ENCODE measurements at regions not wholly inside any gene's neighbourhood (a gene's known extent, or its start where the extent isn't known, plus 50 kb on each side); places are given as distances from the start of the nearest gene placed in this dataset.
"Not testable (repeated sequence)": the region's sequence is repeated elsewhere in the genome, so short reads cannot be mapped to it uniquely, and the experiment has no call there.

DNA sequence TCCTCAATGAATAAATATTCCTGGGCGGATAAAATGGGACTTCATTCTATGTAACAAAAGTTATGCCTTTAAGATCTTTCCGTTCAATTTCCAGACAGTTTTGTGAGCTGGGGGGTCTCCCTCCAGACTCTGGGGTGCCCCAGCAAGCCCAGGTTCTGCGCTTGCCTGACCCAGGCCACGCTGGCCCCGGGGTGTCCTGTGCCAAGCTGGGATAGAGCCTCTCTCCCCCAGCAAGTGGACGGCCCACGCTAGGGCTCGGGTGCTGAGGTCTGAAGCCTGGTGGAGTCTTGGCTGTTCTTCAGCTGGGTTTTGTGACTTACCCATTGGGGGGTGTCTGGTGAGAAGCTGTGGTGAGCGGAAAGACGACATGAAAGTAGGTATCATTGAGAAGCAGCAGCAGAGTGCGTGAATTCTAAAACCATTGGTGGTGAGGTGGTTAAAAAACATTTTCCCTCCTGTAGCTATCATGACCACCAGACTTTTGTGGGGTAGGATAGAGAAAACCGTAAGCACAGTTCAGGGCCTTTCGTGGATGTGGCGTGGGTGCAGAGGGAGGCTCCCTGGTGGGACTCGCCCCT lies 346.8 kb downstream of the ANAPC1 start:
- no peak overlapping the region for H2BK20ac ChIP-seq (ENCODE audit: low read depth, low read length, poor library complexity, severe bottlenecking)
- WGBS (ENCODE audit: extremely low coverage, insufficient read length, low lambda C conversion rate) = no CpG with 5 or more reads among the region's 15 CpGs
- H3K23ac ChIP-seq (ENCODE audit: insufficient read length, low read depth, low read length) = no peak overlapping the region
- H2AFZ ChIP-seq (ENCODE audit: low read length) = no peak overlapping the region
- H3K9me3 ChIP-seq (ENCODE audit: control insufficient read depth, low read depth, low read length) = no peaks in the 10 kb centered on the region
- no peak overlapping the region for H4K91ac ChIP-seq (ENCODE audit: insufficient read length, low read depth, low read length)
- H3K9ac ChIP-seq (ENCODE audit: extremely low read depth, insufficient read length, low read length) = no peak overlapping the region
- no peak overlapping the region for H3T11ph ChIP-seq (ENCODE audit: low read length)
- H3K14ac ChIP-seq (ENCODE audit: insufficient read depth, low read length) = no peak overlapping the region
- H3K4me1 ChIP-seq (ENCODE audit: insufficient read depth, low read length) = peaks cover 2% of the 10 kb centered on the region; the same call in 1 of the 2 replicates
- H2BK5ac ChIP-seq (ENCODE audit: insufficient read length, low read length) = no peak overlapping the region
- no peak for TF ChIP-seq CTCF (conservative IDR thresholded peaks at IDR 0.05)
- no peak for DNase-seq
- H2BK15ac ChIP-seq (ENCODE audit: low read depth, low read length) = no peak overlapping the region
- H3K4me3 Mint-ChIP-seq = no peak overlapping the region
- no peaks in the 10 kb centered on the region for H4K20me1 ChIP-seq (ENCODE audit: control insufficient read depth, insufficient read depth, insufficient read length)
- no peak overlapping the region for H3K27ac Mint-ChIP-seq
- 0 out of 2 replicates have a peak, but pooled peaks cover 2% of the 10 kb centered on the region for H3K27me3 Mint-ChIP-seq (ENCODE audit: low read depth)
- no peak overlapping the region for H2BK12ac ChIP-seq (ENCODE audit: insufficient read length, low read depth, low read length)
- H3K79me2 ChIP-seq (ENCODE audit: insufficient read depth, low read length) = no peaks in the 10 kb centered on the region
- no peak overlapping the region for H3K27ac ChIP-seq (ENCODE audit: insufficient read length, low read depth, low read length)
- H3K4me1 Mint-ChIP-seq = peaks cover 28 to 29% of the 10 kb centered on the region in 2 experiments
- H3K4ac ChIP-seq (ENCODE audit: low read depth, low read length) = no peak overlapping the region
- H3K23me2 ChIP-seq (ENCODE audit: insufficient read length, low read depth, low read length, poor library complexity, severe bottlenecking) = no peaks in the 10 kb centered on the region
- H4K8ac ChIP-seq (replicated peaks; ENCODE audit: insufficient read length, low read depth, low read length) = no peak overlapping the region
- no peaks in the 10 kb centered on the region for H3K79me1 ChIP-seq (ENCODE audit: insufficient read depth, low read depth, low read length, poor library complexity, severe bottlenecking)
- H2AK5ac ChIP-seq (ENCODE audit: insufficient read length, low read length) = no peak overlapping the region
- no peak overlapping the region for H3K18ac ChIP-seq (ENCODE audit: insufficient read length, low read depth, low read length)
- H3K56ac ChIP-seq (ENCODE audit: insufficient read length, low read depth, low read length) = no peak overlapping the region
- H3K9me3 Mint-ChIP-seq = peaks cover 5 to 8% of the 10 kb centered on the region in 2 experiments
- H3K36me3 Mint-ChIP-seq (ENCODE audit: insufficient read depth in 1 of 3, low read depth in 3 of 3) = peaks cover 0 to 20% (median 1%) of the 10 kb centered on the region in 3 experiments; a peak in 3 of 7 replicates
- no peaks in the 10 kb centered on the region for H3K27me3 ChIP-seq (ENCODE audit: insufficient read depth, low read length)
- no peak overlapping the region for H4K5ac ChIP-seq (ENCODE audit: insufficient read length, low read depth, low read length)
- no peak overlapping the region for H2BK120ac ChIP-seq (ENCODE audit: low read depth, low read length, poor library complexity, severe bottlenecking)
- H3K4me2 ChIP-seq (ENCODE audit: insufficient read depth, insufficient read length, low read length) = no peak overlapping the region

- H3T11ph ChIP-seq (ENCODE audit: low read length); H3K27ac Mint-ChIP-seq; H4K8ac ChIP-seq (replicated peaks; ENCODE audit: insufficient read length, low read depth, low read length); H3K4me3 Mint-ChIP-seq; H3K4ac ChIP-seq (ENCODE audit: low read depth, low read length); H4K5ac ChIP-seq (ENCODE audit: insufficient read length, low read depth, low read length); H3K23me2 ChIP-seq (ENCODE audit: insufficient read length, low read depth, low read length, poor library complexity, severe bottlenecking); H2BK15ac ChIP-seq (ENCODE audit: low read depth, low read length); H3K14ac ChIP-seq (ENCODE audit: insufficient read depth, low read length); DNase-seq; H3K27me3 ChIP-seq (ENCODE audit: insufficient read depth, low read length); H2BK120ac ChIP-seq (ENCODE audit: low read depth, low read length, poor library complexity, severe bottlenecking); H3K56ac ChIP-seq (ENCODE audit: insufficient read length, low read depth, low read length); H3K79me1 ChIP-seq (ENCODE audit: insufficient read depth, low read depth, low read length, poor library complexity, severe bottlenecking); H3K4me2 ChIP-seq (ENCODE audit: insufficient read depth, insufficient read length, low read length); H3K27me3 Mint-ChIP-seq (ENCODE audit: low read depth); H3K23ac ChIP-seq (ENCODE audit: insufficient read length, low read depth, low read length); H3K18ac ChIP-seq (ENCODE audit: insufficient read length, low read depth, low read length); H2AK5ac ChIP-seq (ENCODE audit: insufficient read length, low read length); H4K91ac ChIP-seq (ENCODE audit: insufficient read length, low read depth, low read length); H3K79me2 ChIP-seq (ENCODE audit: insufficient read depth, low read length); H3K9me3 ChIP-seq (ENCODE audit: control insufficient read depth, low read depth, low read length); H3K4me1 ChIP-seq (ENCODE audit: insufficient read depth, low read length); H2BK20ac ChIP-seq (ENCODE audit: low read depth, low read length, poor library complexity, severe bottlenecking); H2BK12ac ChIP-seq (ENCODE audit: insufficient read length, low read depth, low read length); H2AFZ ChIP-seq (ENCODE audit: low read length); H3K9ac ChIP-seq (ENCODE audit: extremely low read depth, insufficient read length, low read length); H3K9me3 Mint-ChIP-seq; H3K27ac ChIP-seq (ENCODE audit: insufficient read length, low read depth, low read length); H2BK5ac ChIP-seq (ENCODE audit: insufficient read length, low read length); H4K20me1 ChIP-seq (ENCODE audit: control insufficient read depth, insufficient read depth, insufficient read length): not testable (repeated sequence)
- no CpG with 5 or more reads among the region's 9 CpGs for WGBS (ENCODE audit: extremely low coverage, insufficient read length, low lambda C conversion rate)
- Mint-ChIP-seq H3K4me1 (peaks cover 13 to 14% of the 10 kb centered on the region in 2 experiments), H3K36me3 (ENCODE audit: insufficient read depth in 1 of 3, low read depth in 3 of 3) (peaks cover 0 to 20% (median 1%) of the 10 kb centered on the region in 3 experiments; a peak in 3 of 7 replicates)
These were observed 344.0 kb downstream of the ANAPC1 start for GRCh38 chr2:111539991-111540390.

Measured in H9 (cell line).